GM12874 (cell line): ENCODE measurements at regions not wholly inside any gene's neighbourhood (a gene's known extent, or its start where the extent isn't known, plus 50 kb on each side); places are given as distances from the start of the nearest gene placed in this dataset.

Source experiments
- TF ChIP-seq, protein P1 (sequence below): IDR thresholded peaks from 2 replicates; pipeline ENCODE4 v1.5.1; 2011; ENCODE audit warnings: low read depth, mild to moderate bottlenecking, control low read depth, low read length, moderate library complexity; ENCODE audit not compliant: insufficient read depth

GRCh38 chr7:85883-86515 is 106.4 kb upstream of the FAM20C start:
- TF ChIP-seq, protein P1, sequence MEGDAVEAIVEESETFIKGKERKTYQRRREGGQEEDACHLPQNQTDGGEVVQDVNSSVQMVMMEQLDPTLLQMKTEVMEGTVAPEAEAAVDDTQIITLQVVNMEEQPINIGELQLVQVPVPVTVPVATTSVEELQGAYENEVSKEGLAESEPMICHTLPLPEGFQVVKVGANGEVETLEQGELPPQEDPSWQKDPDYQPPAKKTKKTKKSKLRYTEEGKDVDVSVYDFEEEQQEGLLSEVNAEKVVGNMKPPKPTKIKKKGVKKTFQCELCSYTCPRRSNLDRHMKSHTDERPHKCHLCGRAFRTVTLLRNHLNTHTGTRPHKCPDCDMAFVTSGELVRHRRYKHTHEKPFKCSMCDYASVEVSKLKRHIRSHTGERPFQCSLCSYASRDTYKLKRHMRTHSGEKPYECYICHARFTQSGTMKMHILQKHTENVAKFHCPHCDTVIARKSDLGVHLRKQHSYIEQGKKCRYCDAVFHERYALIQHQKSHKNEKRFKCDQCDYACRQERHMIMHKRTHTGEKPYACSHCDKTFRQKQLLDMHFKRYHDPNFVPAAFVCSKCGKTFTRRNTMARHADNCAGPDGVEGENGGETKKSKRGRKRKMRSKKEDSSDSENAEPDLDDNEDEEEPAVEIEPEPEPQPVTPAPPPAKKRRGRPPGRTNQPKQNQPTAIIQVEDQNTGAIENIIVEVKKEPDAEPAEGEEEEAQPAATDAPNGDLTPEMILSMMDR: no peak

DNA sequence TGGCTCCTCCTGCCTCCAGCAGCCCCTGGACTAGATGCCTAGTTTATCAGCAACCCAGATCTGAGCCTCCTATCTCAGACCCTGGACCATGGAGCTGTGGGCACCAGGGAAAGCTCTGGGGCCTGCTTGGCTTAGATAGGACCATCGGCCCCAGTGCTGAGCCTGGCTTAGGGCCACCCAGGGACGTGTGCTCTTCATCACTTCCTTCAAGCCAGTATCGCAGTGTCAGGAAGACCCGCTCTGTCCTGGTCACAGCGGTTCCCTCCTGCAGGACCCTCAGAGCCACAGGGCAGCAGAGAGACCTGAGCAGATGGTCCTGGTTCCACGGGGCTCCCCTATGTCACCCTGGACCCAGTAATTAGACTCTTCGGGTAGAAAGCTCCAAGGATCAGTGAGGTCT is 105.7 kb upstream of the FAM20C start:
- TF ChIP-seq, protein P1: no peak

DNA sequence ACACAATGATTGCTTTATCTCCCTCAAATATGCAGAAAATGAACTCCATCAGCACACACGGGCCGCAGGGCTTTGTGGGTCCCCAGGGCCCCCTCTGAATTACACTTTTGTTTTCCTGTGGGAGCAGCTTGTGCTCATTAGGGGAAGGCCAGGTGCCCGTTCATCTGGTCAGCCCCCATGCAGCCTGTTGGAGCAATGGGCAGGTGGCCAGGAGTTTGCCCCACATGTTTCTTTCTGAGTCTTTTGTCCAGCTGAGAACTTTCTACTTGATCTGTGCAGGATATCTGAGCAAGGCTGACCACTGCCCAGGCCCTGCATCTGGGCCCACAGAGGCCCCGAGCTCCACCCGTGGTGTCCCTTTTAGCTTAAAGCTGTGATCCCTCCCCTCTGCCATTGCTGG is 105.3 kb upstream of the FAM20C start:
- TF ChIP-seq, protein P1: no peak

DNA sequence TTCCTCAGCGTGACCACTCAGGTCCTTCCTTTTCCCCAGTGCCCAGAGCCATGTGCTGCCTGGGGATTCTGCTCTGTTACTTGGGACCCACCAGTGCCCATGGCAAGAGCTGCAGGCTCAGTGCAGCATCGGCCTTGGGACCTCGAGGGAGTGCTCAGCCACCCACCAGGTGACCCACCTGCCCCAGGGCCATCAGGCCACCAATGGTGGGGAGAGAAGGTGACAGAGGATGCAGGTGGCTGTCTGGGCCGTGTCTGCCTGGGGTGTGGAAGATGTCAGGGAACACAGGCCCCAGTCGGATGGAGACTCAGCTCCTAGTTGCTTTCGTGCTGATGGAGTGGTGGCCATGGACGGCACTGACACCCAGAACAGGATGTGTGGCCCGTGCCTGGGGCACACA is 104.7 kb upstream of the FAM20C start:
- TF ChIP-seq, protein P1: no peak

DNA sequence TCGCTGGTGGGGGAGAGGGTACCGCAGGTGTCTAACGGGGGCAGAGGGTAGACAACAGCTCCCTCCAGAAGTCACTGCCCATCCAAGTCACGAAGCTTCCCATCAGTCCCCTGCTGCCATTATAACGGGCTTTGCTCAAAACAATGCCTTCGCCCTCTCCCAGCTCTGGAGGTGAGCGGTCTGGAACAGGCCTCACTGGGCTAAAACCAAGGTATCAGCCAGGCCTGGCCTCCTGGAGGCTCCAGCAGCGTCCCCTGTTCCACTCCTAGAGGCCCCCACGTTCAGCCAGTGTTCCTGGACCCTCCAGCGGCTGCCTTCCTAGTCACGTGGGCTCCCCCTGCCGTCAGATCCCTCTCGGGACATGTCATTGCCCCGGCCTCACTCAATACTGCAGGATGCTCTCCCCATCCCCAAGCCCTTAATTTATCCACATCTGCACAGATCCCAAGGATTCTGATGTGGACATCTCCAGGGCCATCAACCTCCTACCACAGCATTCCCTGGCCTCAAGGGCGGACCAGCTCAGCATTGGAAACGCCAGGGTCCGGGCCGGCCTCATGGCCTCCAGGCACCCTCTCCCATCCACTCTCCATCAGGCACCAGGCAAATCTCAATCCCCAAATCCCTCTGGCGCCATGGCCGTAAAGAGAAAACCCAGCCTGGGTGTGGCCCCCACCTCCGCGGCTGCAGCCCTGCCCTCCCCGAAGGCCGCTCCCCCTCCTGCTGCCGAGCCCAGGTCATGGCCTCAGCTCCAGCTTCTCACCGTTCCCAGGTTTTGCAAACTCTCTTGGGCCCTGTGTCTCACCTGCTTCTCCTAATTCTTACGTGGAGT is 104.1 kb upstream of the FAM20C start:
- TF ChIP-seq, protein P1: no peak

- TF ChIP-seq, protein P1: no peak
Observed at GRCh38 chr7:88927-89231, 103.5 kb upstream of the FAM20C start.

- TF ChIP-seq, protein P1: no peak
Observed at GRCh38 chr7:89232-90019, 102.9 kb upstream of the FAM20C start.
